Loucy (cell line): ENCODE measurements at regions not wholly inside any gene's neighbourhood (a gene's known extent, or its start where the extent isn't known, plus 50 kb on each side); places are given as distances from the start of the nearest gene placed in this dataset.

Experiments used
- H2AFZ ChIP-seq: fragments of 200-600 bp; sonication (generic); 2 replicates; pipeline ENCODE4 v1.6.0; 2016; ENCODE audit warnings: antibody characterized with exemption, mild to moderate bottlenecking, low read length, moderate library complexity
- H3F3A ChIP-seq: fragments of 200-600 bp; 2 replicates; pipeline ENCODE4 v1.6.0; 2016; ENCODE audit warnings: antibody characterized with exemption, low read depth, mild to moderate bottlenecking
- H3K27me3 ChIP-seq: fragments of 200-600 bp; sonication (generic); 2 replicates; pipeline ENCODE4 v1.6.1; 2014; ENCODE audit warnings: low read length, mild to moderate bottlenecking; ENCODE audit not compliant: insufficient read depth, poor library complexity, severe bottlenecking
- H3K36me3 ChIP-seq: fragments of 200-600 bp; sonication (generic); 2 replicates; pipeline ENCODE4 v1.6.1; 2016; ENCODE audit warnings: low read length; ENCODE audit not compliant: insufficient read depth
- H3K4me1 ChIP-seq: fragments of 200-600 bp; sonication (generic); 2 replicates; pipeline ENCODE4 v1.5.1; 2014; ENCODE audit warnings: low read length, mild to moderate bottlenecking; ENCODE audit not compliant: insufficient read depth, poor library complexity, severe bottlenecking
- H3K4me2 ChIP-seq: fragments of 200-600 bp; sonication (generic); 2 replicates; pipeline ENCODE4 v1.6.0; 2014; ENCODE audit warnings: antibody characterized with exemption, low read length, low read depth, mild to moderate bottlenecking; ENCODE audit not compliant: poor library complexity, severe bottlenecking
- H3K4me3 ChIP-seq: fragments of 200-600 bp; sonication (generic); 2 replicates; pipeline ENCODE4 v1.5.1; 2014; ENCODE audit warnings: low read length, mild to moderate bottlenecking, mixed read lengths; ENCODE audit not compliant: poor library complexity, severe bottlenecking
- H3K79me2 ChIP-seq: fragments of 200-600 bp; sonication (generic); 2 replicates; pipeline ENCODE4 v1.6.1; 2014; ENCODE audit warnings: low read length; ENCODE audit not compliant: insufficient read depth
- H3K9ac ChIP-seq: fragments of 200-600 bp; sonication (generic); 2 replicates; pipeline ENCODE4 v1.6.0; 2014; ENCODE audit warnings: mild to moderate bottlenecking, low read depth, low read length, moderate library complexity; ENCODE audit not compliant: poor library complexity, severe bottlenecking
- H3K9me2 ChIP-seq: fragments of 200-600 bp; sonication (generic); replicated peaks from 2 replicates; pipeline ENCODE4 v1.6.1; 2016; ENCODE audit warnings: low read depth, low read length, mixed read lengths
- H3K9me3 ChIP-seq: fragments of 200-600 bp; sonication (generic); 2 replicates; pipeline ENCODE4 v1.6.1; 2014; ENCODE audit warnings: mild to moderate bottlenecking, antibody characterized with exemption, low read length, low read depth; ENCODE audit not compliant: insufficient read depth
- H4K20me1 ChIP-seq: fragments of 200-600 bp; sonication (generic); 2 replicates; pipeline ENCODE4 v1.6.0; 2014; ENCODE audit warnings: antibody characterized with exemption, low read length, mild to moderate bottlenecking; ENCODE audit not compliant: insufficient read depth, poor library complexity, severe bottlenecking
- EZH2phosphoT487 ChIP-seq: fragments of 200-600 bp; IDR thresholded peaks from 2 replicates; pipeline ENCODE4 v1.6.1; 2018; ENCODE audit warnings: antibody characterized with exemption, mild to moderate bottlenecking, moderate library complexity, borderline replicate concordance
- TF ChIP-seq, protein P1 (sequence below): fragments of 200-600 bp; sonication (generic); conservative IDR thresholded peaks from 2 replicates; pipeline ENCODE4 v1.5.1; 2014; ENCODE audit warnings: mild to moderate bottlenecking, antibody characterized with exemption, low read length

DNA sequence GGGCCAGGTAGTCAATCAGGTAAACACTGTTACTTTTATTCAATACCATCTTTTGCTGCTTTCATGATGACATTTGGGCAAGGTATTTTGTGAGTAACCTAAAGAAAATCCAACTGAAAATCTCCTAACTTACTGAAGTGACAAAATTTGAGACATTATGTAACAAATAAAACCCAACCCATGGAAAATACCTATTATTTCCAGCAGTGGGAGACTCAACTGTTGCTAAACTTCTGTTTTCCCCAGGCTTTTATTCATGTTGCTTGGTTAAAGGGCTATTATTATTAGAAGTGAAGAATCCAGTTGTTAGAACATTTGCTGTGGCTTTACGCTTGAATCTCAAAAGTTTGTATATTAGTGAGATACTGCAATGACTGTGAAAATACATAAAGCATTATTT is 215.9 kb downstream of the MDFIC start:
- no peaks in the 10 kb centered on the region for H3F3A ChIP-seq
- H3K27me3 ChIP-seq: no peaks in the 10 kb centered on the region
- H3K4me3 ChIP-seq: no peak overlapping the region
- no peaks in the 10 kb centered on the region for H3K79me2 ChIP-seq
- H3K4me1 ChIP-seq: no peaks in the 10 kb centered on the region
- no peaks in the 10 kb centered on the region for H3K9me2 ChIP-seq
- TF ChIP-seq EZH2phosphoT487: no peak
- TF ChIP-seq, protein P1, sequence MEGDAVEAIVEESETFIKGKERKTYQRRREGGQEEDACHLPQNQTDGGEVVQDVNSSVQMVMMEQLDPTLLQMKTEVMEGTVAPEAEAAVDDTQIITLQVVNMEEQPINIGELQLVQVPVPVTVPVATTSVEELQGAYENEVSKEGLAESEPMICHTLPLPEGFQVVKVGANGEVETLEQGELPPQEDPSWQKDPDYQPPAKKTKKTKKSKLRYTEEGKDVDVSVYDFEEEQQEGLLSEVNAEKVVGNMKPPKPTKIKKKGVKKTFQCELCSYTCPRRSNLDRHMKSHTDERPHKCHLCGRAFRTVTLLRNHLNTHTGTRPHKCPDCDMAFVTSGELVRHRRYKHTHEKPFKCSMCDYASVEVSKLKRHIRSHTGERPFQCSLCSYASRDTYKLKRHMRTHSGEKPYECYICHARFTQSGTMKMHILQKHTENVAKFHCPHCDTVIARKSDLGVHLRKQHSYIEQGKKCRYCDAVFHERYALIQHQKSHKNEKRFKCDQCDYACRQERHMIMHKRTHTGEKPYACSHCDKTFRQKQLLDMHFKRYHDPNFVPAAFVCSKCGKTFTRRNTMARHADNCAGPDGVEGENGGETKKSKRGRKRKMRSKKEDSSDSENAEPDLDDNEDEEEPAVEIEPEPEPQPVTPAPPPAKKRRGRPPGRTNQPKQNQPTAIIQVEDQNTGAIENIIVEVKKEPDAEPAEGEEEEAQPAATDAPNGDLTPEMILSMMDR: no peak
- no peaks in the 10 kb centered on the region for H3K36me3 ChIP-seq
- H3K9ac ChIP-seq: no peak overlapping the region
- no peaks in the 10 kb centered on the region for H4K20me1 ChIP-seq
- H2AFZ ChIP-seq: no peak overlapping the region
- H3K9me3 ChIP-seq: no peaks in the 10 kb centered on the region
- H3K4me2 ChIP-seq: no peak overlapping the region

DNA sequence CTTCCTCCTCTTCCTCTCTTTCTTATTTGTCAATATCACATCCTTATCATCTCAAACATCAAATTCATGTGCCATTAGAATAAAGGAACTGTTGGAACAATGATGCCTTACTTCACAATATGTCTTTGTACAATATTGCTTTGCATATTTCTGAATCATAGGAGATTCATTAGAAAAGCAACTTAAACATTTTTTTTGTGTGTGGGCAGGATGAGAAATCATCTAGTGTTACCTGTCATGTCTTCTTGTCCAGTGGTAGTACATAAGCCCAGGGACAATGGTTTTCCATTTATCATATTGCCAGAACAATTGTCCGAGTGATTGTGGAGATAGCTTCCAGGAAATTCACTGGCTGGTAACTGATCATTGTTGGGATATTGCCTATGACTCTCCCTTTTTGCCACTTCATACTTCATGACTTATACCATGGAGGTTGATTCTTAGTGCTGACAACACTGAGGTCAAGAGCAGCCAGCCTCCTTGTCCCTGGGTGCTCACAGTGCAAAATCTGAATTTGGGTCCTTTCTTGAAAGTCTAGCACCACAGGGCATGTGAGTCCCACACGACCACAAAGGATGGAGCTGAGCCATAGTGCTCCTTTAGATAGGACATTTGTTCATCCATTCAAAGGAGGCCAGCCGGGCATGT is 215.0 kb downstream of the MDFIC start:
- H3K36me3 ChIP-seq: no peaks in the 10 kb centered on the region
- no peaks in the 10 kb centered on the region for H3K9me3 ChIP-seq
- no peaks in the 10 kb centered on the region for H3K27me3 ChIP-seq
- H3K9me2 ChIP-seq: no peaks in the 10 kb centered on the region
- no peak overlapping the region for H3K9ac ChIP-seq
- H3K79me2 ChIP-seq: no peaks in the 10 kb centered on the region
- TF ChIP-seq, protein P1: no peak
- no peak for TF ChIP-seq EZH2phosphoT487
- H3K4me2 ChIP-seq: no peak overlapping the region
- no peak overlapping the region for H2AFZ ChIP-seq
- no peaks in the 10 kb centered on the region for H3K4me1 ChIP-seq
- no peaks in the 10 kb centered on the region for H4K20me1 ChIP-seq
- H3F3A ChIP-seq: no peaks in the 10 kb centered on the region
- no peak overlapping the region for H3K4me3 ChIP-seq

DNA sequence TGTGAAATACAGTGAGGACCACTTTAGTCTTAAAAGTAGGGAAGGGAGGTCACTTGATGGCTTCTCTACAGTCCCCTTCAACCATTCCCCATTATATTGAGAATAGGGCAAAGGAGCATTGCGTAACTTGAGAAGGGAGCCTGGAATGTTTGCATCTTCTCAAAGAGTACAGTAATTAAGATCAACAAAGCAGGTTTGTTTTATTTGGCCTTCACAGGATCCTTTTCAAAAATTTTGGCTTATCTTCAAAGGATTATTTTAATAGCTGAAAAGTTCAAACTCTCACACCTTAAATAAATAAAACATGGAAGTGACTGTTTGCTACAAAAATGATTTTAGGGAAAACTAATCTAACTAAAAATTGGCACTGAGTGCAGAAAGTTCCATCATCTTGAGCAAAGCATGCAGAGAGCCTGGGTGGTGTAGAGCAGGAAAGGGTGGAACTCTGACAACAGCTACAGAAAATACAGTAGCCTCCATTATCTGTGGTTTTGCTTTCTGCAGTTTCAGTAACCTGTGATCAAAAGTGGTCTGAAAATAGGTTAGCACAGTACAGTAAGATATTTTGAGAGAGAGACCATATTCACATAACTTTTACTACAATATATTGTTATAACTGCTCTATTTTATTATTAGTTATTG is 214.0 kb downstream of the MDFIC start:
- H3K9me3 ChIP-seq: no peaks in the 10 kb centered on the region
- H3K27me3 ChIP-seq: no peaks in the 10 kb centered on the region
- no peak overlapping the region for H3K4me2 ChIP-seq
- H3K36me3 ChIP-seq: no peaks in the 10 kb centered on the region
- H3K4me1 ChIP-seq: no peaks in the 10 kb centered on the region
- no peaks in the 10 kb centered on the region for H3K79me2 ChIP-seq
- H3K9ac ChIP-seq: no peak overlapping the region
- no peaks in the 10 kb centered on the region for H3K9me2 ChIP-seq
- TF ChIP-seq, protein P1: no peak
- TF ChIP-seq EZH2phosphoT487: no peak
- H2AFZ ChIP-seq: no peak overlapping the region
- no peaks in the 10 kb centered on the region for H4K20me1 ChIP-seq
- no peaks in the 10 kb centered on the region for H3F3A ChIP-seq
- no peak overlapping the region for H3K4me3 ChIP-seq
